SK-N-SH (cell line): ENCODE measurements at regions not wholly inside any gene's neighbourhood (a gene's known extent, or its start where the extent isn't known, plus 50 kb on each side); places are given as distances from the start of the nearest gene placed in this dataset.

ENCODE experiments used
- CTCF ChIA-PET: fragments of 300-600, 350-600 bp; formaldehyde crosslinking; extraction: SDS; loops from one replicate; lab custom pipeline; 2021; lab: Yijun Ruan, JAX
- POLR2A ChIA-PET: fragments of 350-600 bp; sonication (Branson Sonifier 250); formaldehyde crosslinking; extraction: SDS; loops from one replicate; lab custom pipeline; 2020; ENCODE audit warnings: antibody characterized with exemption, inconsistent platforms; lab: Yijun Ruan, JAX
- DNase-seq: peaks from one replicate; pipeline ENCODE4 v3.0.0; 2012
- H2AFZ ChIP-seq: fragments of 200-600 bp; sonication (generic); 2 replicates; pipeline ENCODE4 v1.8.1; 2016; ENCODE audit warnings: antibody characterized with exemption, mild to moderate bottlenecking, low read depth
- H3F3A ChIP-seq: fragments of 200-600 bp; sonication (generic); replicated peaks from 2 replicates; pipeline ENCODE3; 2016; ENCODE audit warnings: antibody characterized with exemption, mild to moderate bottlenecking; ENCODE audit not compliant: insufficient read depth
- H3K27ac ChIP-seq, 2 experiments: fragments of 200-500 bp in 1 of 2; fragments of 200-600 bp in 1 of 2; sonication (Bioruptor generic) in 1 of 2; sonication (generic), shearing (Covaris generic) in 1 of 2; 2 replicates each; pipeline versions ENCODE4 v1.5.1 to v1.6.1; 2014 to 2016; ENCODE audit warnings: low read depth in 2 of 2, inconsistent platforms in 1 of 2, low read length in 1 of 2, mild to moderate bottlenecking in 1 of 2, mixed read lengths in 1 of 2
- H3K27me3 ChIP-seq: fragments of 200-600 bp; sonication (generic), shearing (Covaris generic); 2 replicates; pipeline ENCODE4 v1.6.1; 2016; ENCODE audit warnings: mixed run types; ENCODE audit not compliant: insufficient read depth
- H3K36me3 ChIP-seq, 2 experiments: fragments of 200-500 bp in 1 of 2; fragments of 200-600 bp in 1 of 2; sonication (Bioruptor generic) in 1 of 2; sonication (generic) in 1 of 2; replicated peaks in 1 of 2; 2 replicates each; pipeline versions ENCODE3 to v1.5.1; 2014 to 2016; ENCODE audit warnings: low read length in 1 of 2, mild to moderate bottlenecking in 1 of 2; ENCODE audit not compliant: insufficient read depth in 2 of 2, control insufficient read depth in 1 of 2
- H3K4me1 ChIP-seq, 2 experiments: fragments of 200-500 bp in 1 of 2; fragments of 200-600 bp in 1 of 2; sonication (Bioruptor generic) in 1 of 2; sonication (generic), shearing (Covaris generic) in 1 of 2; 2 replicates each; pipeline versions ENCODE4 v1.5.1 to v1.6.1; 2014 to 2016; ENCODE audit warnings: low read depth in 1 of 2, low read length in 1 of 2, mixed run types in 1 of 2; ENCODE audit not compliant: insufficient read depth in 2 of 2, control insufficient read depth in 1 of 2
- H3K4me2 ChIP-seq: fragments of 200-600 bp; sonication (generic), shearing (Covaris generic); 2 replicates; pipeline ENCODE4 v1.6.1; 2017; ENCODE audit warnings: mixed run types
- H3K4me3 ChIP-seq, 2 experiments: fragments of 200-500 bp in 1 of 2; fragments of 200-600 bp in 1 of 2; sonication (Bioruptor generic) in 1 of 2; sonication (generic), shearing (Covaris generic) in 1 of 2; 2 replicates each; pipeline versions ENCODE4 v1.5.1 to v1.8.1; 2014 to 2016; ENCODE audit warnings: low read depth in 2 of 2, inconsistent platforms in 1 of 2, low read length in 1 of 2, mild to moderate bottlenecking in 1 of 2, mixed read lengths in 1 of 2, moderate library complexity in 1 of 2
- H3K79me2 ChIP-seq: fragments of 200-600 bp; sonication (generic); 2 replicates; pipeline ENCODE4 v1.8.1; 2017; ENCODE audit warnings: mild to moderate bottlenecking; ENCODE audit not compliant: insufficient read depth
- H3K9ac ChIP-seq: fragments of 200-600 bp; sonication (generic); 2 replicates; pipeline ENCODE4 v1.6.1; 2017; ENCODE audit warnings: mixed run types
- H3K9me2 ChIP-seq: fragments of 200-600 bp; sonication (generic); 2 replicates; pipeline ENCODE4 v1.6.1; 2017; ENCODE audit warnings: mixed run types
- H3K9me3 ChIP-seq: fragments of 200-600 bp; sonication (generic); 2 replicates; pipeline ENCODE4 v1.6.1; 2017; ENCODE audit warnings: mixed run types, mild to moderate bottlenecking, moderate library complexity
- H4K20me1 ChIP-seq: fragments of 200-600 bp; sonication (generic); 2 replicates; pipeline ENCODE4 v1.6.1; 2017; ENCODE audit warnings: mild to moderate bottlenecking, mixed run types; ENCODE audit not compliant: insufficient read depth
- ELF1 ChIP-seq: IDR thresholded peaks from 2 replicates; pipeline ENCODE4 v1.4.0; 2012
- FOSL2 ChIP-seq: IDR thresholded peaks from 2 replicates; pipeline ENCODE4 v1.4.0; 2012; ENCODE audit warnings: low read depth, mild to moderate bottlenecking, moderate library complexity, borderline replicate concordance
- FOXJ3 ChIP-seq: sonication (generic); formaldehyde crosslinking; IDR thresholded peaks from 2 replicates; pipeline ENCODE4 v1.5.1; 2020; ENCODE audit warnings: mild to moderate bottlenecking, missing genetic modification reagents
- MXI1 ChIP-seq: IDR thresholded peaks from 2 replicates; pipeline ENCODE4 v1.6.1; 2012; ENCODE audit warnings: mild to moderate bottlenecking, low read depth, low read length, improper control_type of control experiment
- NFIC ChIP-seq: IDR thresholded peaks from 2 replicates; pipeline ENCODE4 v1.4.0; 2012; ENCODE audit warnings: borderline replicate concordance
- NRF1 ChIP-seq: IDR thresholded peaks from 2 replicates; pipeline ENCODE4 v1.6.1; 2012; ENCODE audit warnings: low read depth, mild to moderate bottlenecking, low read length
- PBX3 ChIP-seq: IDR thresholded peaks from 2 replicates; pipeline ENCODE4; 2012
- RFX5 ChIP-seq: IDR thresholded peaks from 2 replicates; pipeline ENCODE4 v1.6.1; 2012; ENCODE audit warnings: mild to moderate bottlenecking, improper control_type of control experiment, low read length
- TEAD4 ChIP-seq: IDR thresholded peaks from 2 replicates; pipeline ENCODE4 v1.4.0; 2012; ENCODE audit warnings: mild to moderate bottlenecking, borderline replicate concordance; ENCODE audit not compliant: insufficient read depth
- USF1 ChIP-seq: IDR thresholded peaks from 2 replicates; pipeline ENCODE4 v1.4.0; 2012; ENCODE audit warnings: low read depth, borderline replicate concordance
- YY1 ChIP-seq: IDR thresholded peaks from 2 replicates; pipeline ENCODE4 v1.4.0; 2012; ENCODE audit warnings: low read depth, mild to moderate bottlenecking
- ZBTB33 ChIP-seq: IDR thresholded peaks from 2 replicates; pipeline ENCODE4 v1.4.0; 2012; ENCODE audit warnings: low read depth, borderline replicate concordance
- WGBS: methylation state at CpG from one replicate; pipeline ENCODE4 v1.1.6; 2017; ENCODE audit warnings: low lambda C conversion rate; 5-methylcytosine and 5-hydroxymethylcytosine counted together

- no peak for TF ChIP-seq ZBTB33
- no peak for TF ChIP-seq FOXJ3
- TF ChIP-seq MXI1: no peak
These were observed 144.5 kb upstream of the POT1 start (continued) for GRCh38 chr7:125074141-125074540.

GRCh38 chr7:125065546-125065945 lies 135.9 kb upstream of the POT1 start:
- POLR2A ChIA-PET: no interaction called here
- Histone ChIP-seq H3K27me3 (no peaks in the 10 kb centered on the region), H3K4me3 (no peak overlapping the region), H3F3A (peaks cover 11% of the 10 kb centered on the region), H2AFZ (no peak overlapping the region), H3K4me2 (no peak overlapping the region), H3K4me1 (peaks cover 6 to 19% of the 10 kb centered on the region in 2 experiments; a peak in 3 of 4 replicates), H3K9ac (no peak overlapping the region), H3K27ac (no peak overlapping the region), H3K36me3 (no peaks in the 10 kb centered on the region), H3K9me2 (no peaks in the 10 kb centered on the region), H4K20me1 (no peaks in the 10 kb centered on the region), H3K79me2 (no peaks in the 10 kb centered on the region), H3K9me3 (no peaks in the 10 kb centered on the region)
- TF ChIP-seq ELF1 (no peak), YY1 (no peak), RFX5 (no peak), PBX3 (no peak), FOSL2 (no peak), MXI1 (no peak), NRF1 (no peak), ZBTB33 (no peak), USF1 (no peak), TEAD4 (no peak), NFIC (no peak)
- 70% methylated on average over 1 of the region's 1 CpG for WGBS
- CTCF ChIA-PET: interaction anchor here (0.9 kb wide), 1 partner anchor 42 kb away, joined by 4 read pairs; no protein-coding TSS in a partner anchor
- no peak for DNase-seq
